Epithelial cell of esophagus (primary cell): ENCODE measurements at regions not wholly inside any gene's neighbourhood (a gene's known extent, or its start where the extent isn't known, plus 50 kb on each side); places are given as distances from the start of the nearest gene placed in this dataset.

ENCODE experiments used
- DNase-seq: peaks from one replicate; pipeline ENCODE4 v3.0.0; 2010; ENCODE audit warnings: low read depth
- H3K4me3 ChIP-seq: 2 replicates; pipeline ENCODE4 v1.5.1; 2011; ENCODE audit warnings: mild to moderate bottlenecking, low read length, control low read depth
- TF ChIP-seq, protein P1 (sequence below): IDR thresholded peaks from 2 replicates; pipeline ENCODE4 v1.5.1; 2011; ENCODE audit warnings: low read depth, mild to moderate bottlenecking, low read length, control low read depth, inconsistent platforms; ENCODE audit not compliant: insufficient read depth; ENCODE audit errors: missing control alignments

DNA sequence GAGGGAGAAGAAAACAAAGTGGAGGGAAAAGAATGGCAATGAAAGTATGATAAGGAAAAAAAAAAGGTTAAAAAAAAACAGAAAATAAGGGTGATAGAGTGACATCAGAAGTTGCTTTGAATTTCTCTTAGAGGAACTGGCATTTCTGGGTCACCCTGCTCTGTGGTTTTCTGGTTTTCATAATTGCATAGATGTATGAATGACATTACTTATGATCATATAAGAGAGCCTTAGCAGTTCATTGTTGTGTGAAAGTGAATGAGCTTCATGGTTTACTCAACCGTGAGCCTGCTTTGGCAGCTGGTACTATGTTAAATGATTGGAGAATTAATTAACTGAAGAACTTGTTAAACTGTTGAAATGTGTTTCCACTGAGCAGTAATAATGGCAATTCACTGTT lies 336.4 kb upstream of the FBXO33 start:
- no peak for DNase-seq
- H3K4me3 ChIP-seq = no peak overlapping the region
- TF ChIP-seq, protein P1, sequence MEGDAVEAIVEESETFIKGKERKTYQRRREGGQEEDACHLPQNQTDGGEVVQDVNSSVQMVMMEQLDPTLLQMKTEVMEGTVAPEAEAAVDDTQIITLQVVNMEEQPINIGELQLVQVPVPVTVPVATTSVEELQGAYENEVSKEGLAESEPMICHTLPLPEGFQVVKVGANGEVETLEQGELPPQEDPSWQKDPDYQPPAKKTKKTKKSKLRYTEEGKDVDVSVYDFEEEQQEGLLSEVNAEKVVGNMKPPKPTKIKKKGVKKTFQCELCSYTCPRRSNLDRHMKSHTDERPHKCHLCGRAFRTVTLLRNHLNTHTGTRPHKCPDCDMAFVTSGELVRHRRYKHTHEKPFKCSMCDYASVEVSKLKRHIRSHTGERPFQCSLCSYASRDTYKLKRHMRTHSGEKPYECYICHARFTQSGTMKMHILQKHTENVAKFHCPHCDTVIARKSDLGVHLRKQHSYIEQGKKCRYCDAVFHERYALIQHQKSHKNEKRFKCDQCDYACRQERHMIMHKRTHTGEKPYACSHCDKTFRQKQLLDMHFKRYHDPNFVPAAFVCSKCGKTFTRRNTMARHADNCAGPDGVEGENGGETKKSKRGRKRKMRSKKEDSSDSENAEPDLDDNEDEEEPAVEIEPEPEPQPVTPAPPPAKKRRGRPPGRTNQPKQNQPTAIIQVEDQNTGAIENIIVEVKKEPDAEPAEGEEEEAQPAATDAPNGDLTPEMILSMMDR = no peak

GRCh38 chr14:39766397-39767000 lies 334.3 kb upstream of the FBXO33 start:
- TF ChIP-seq, protein P1 = no peak
- DNase-seq = no peak
- H3K4me3 ChIP-seq = no peak overlapping the region

- TF ChIP-seq, protein P1 = no peak
- H3K4me3 ChIP-seq = no peak overlapping the region
- no peak for DNase-seq
Observed at GRCh38 chr14:39765676-39766075, 333.4 kb upstream of the FBXO33 start.

DNA sequence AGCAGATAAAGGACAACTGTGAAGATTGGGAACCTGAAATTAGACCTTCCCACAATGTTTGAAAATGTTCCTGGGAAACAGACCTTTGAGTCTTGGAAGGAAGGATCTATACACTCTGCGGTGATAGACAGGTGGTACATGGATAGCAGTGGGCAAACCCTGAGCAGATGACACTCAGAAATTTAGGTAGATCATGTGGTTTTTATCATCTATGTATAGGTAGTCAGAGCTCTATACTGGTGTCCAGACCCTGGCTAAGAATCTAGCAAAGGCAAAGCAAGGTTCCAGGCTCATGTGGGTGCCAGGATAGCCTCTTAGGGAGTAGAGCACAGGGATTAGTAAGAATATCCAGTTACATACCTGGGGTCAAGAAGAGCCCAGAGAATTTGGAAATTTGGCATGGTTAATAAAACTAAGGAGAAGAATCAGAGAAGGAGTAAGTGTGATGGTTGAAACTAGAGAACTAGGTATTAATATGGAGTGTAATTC lies 331.2 kb upstream of the FBXO33 start:
- TF ChIP-seq, protein P1 = no peak
- H3K4me3 ChIP-seq = no peak overlapping the region

GRCh38 chr14:39762576-39763401 lies 330.6 kb upstream of the FBXO33 start:
- DNase-seq = no peak
- TF ChIP-seq, protein P1 = no peak
- H3K4me3 ChIP-seq = no peak overlapping the region

More for the DNA sequence above, 331.2 kb upstream of the FBXO33 start:
- DNase-seq = no peak

GRCh38 chr14:39755269-39755878 lies 323.1 kb upstream of the FBXO33 start:
- no peak overlapping the region for H3K4me3 ChIP-seq
- TF ChIP-seq, protein P1 = no peak
- no peak for DNase-seq
